GM19240 (cell line): ENCODE measurements at regions not wholly inside any gene's neighbourhood (a gene's known extent, or its start where the extent isn't known, plus 50 kb on each side); places are given as distances from the start of the nearest gene placed in this dataset.

Experiments used
- DNase-seq: peaks from one replicate; pipeline ENCODE4 v3.0.0; 2011; ENCODE audit warnings: low spot score; ENCODE audit not compliant: insufficient read length

- DNase-seq = no peak
These were observed 60.3 kb upstream of the CCDC190 start for GRCh38 chr1:162921311-162921710.

- DNase-seq = no peak
These were observed 58.1 kb upstream of the CCDC190 start for GRCh38 chr1:162919034-162919433.

- no peak for DNase-seq
These were observed 57.3 kb upstream of the CCDC190 start for GRCh38 chr1:162918151-162918754.

GRCh38 chr1:162916821-162917613, 56.0 kb upstream of the CCDC190 start:
- no peak for DNase-seq

GRCh38 chr1:162916407-162916806, 55.4 kb upstream of the CCDC190 start:
- no peak for DNase-seq

GRCh38 chr1:162914601-162915000, 53.6 kb upstream of the CCDC190 start:
- no peak for DNase-seq

GRCh38 chr1:162913345-162913744, 52.4 kb upstream of the CCDC190 start:
- DNase-seq = no peak

GRCh38 chr1:162912061-162912667, 51.2 kb upstream of the CCDC190 start:
- no peak for DNase-seq
